SK-N-MC (cell line): ENCODE measurements at regions not wholly inside any gene's neighbourhood (a gene's known extent, or its start where the extent isn't known, plus 50 kb on each side); places are given as distances from the start of the nearest gene placed in this dataset.

Source experiments
- EZH2 ChIP-seq: fragments of 200-600 bp; sonication (generic); IDR thresholded peaks from one replicate; pipeline ENCODE4 v1.6.1; 2017; ENCODE audit warnings: antibody characterized with exemption
- POLR2AphosphoS5 ChIP-seq: IDR thresholded peaks from 2 replicates; pipeline ENCODE4 v1.6.1; 2012; ENCODE audit warnings: mild to moderate bottlenecking, low read depth, low read length, borderline replicate concordance

DNA sequence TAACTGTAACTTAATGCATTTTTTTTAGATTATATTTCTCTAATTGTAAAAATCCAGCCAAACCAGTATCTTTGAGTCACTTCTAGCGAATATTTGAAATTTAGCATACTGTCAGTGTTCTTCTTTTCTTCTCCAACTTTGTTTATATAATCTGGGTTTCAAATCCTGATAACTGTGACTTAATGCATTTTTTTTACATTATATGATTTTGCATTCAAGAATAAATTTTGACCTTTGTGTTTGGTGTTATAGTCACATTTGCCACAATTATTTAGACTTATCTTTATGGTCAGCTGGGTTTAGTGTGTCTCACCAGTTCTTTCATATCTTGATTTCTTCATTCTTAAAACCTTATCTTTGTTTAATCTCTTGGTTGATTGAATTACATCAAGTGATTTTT is 345.7 kb downstream of the SLC4A3 start:
- no peak for TF ChIP-seq EZH2
- no peak for TF ChIP-seq POLR2AphosphoS5
